ENCODE measurements at regions not wholly inside any gene's neighbourhood (a gene's known extent, or its start where the extent isn't known, plus 50 kb on each side); places are given as distances from the start of the nearest gene placed in this dataset.
A peak's percentile ranks its signal among the peaks of the same experiment; 100 is the strongest.

GRCh38 chr17:14940108-14940937, 324.8 kb downstream of the PMP22 start:
- no peak for DNase-seq

GRCh38 chr17:14935845-14936485, 329.2 kb downstream of the PMP22 start:
- DNase-seq, result no peak

- no peak for DNase-seq
These were observed 329.8 kb downstream of the PMP22 start for GRCh38 chr17:14935139-14935841.

GRCh38 chr17:14933676-14934075, 331.4 kb downstream of the PMP22 start:
- no peak for DNase-seq

GRCh38 chr17:14926526-14927122, 338.5 kb downstream of the PMP22 start:
- peak; percentile 24 to 29 for DNase-seq

GRCh38 chr17:14926073-14926472, 339.1 kb downstream of the PMP22 start:
- DNase-seq, result no peak

GRCh38 chr17:14925498-14925897, 339.6 kb downstream of the PMP22 start:
- no peak for DNase-seq

GRCh38 chr17:14923981-14924380, 341.1 kb downstream of the PMP22 start:
- no peak for DNase-seq

GRCh38 chr17:14922411-14922810, 342.7 kb downstream of the PMP22 start:
- no peak for DNase-seq

GRCh38 chr17:14921936-14922335, 343.2 kb downstream of the PMP22 start:
- no peak for DNase-seq

GRCh38 chr17:14919631-14920213, 345.4 kb downstream of the PMP22 start:
- no peak for DNase-seq

GRCh38 chr17:14919094-14919493, 346.0 kb downstream of the PMP22 start:
- DNase-seq, result no peak

GRCh38 chr17:14918540-14918939, 346.6 kb downstream of the PMP22 start:
- no peak for DNase-seq

GRCh38 chr17:14910916-14911315, 354.2 kb downstream of the PMP22 start:
- no peak for DNase-seq

GRCh38 chr17:14904386-14904785, 360.7 kb downstream of the PMP22 start:
- DNase-seq, result no peak

- DNase-seq, result no peak
These were observed 361.3 kb downstream of the PMP22 start for GRCh38 chr17:14903854-14904253.

GRCh38 chr17:14902803-14903202, 362.3 kb downstream of the PMP22 start:
- DNase-seq, result no peak

- DNase-seq, result no peak
These were observed 362.8 kb downstream of the PMP22 start for GRCh38 chr17:14902297-14902696.

- DNase-seq, result no peak
These were observed 363.8 kb downstream of the PMP22 start for GRCh38 chr17:14901376-14901775.

- no peak for DNase-seq
These were observed 378.9 kb downstream of the PMP22 start for GRCh38 chr17:14886200-14886739.

GRCh38 chr17:14882131-14882530, 383.0 kb downstream of the PMP22 start:
- DNase-seq, result no peak

GRCh38 chr17:14875557-14876412, 389.3 kb downstream of the PMP22 start:
- no peak for DNase-seq

Measured in stimulated activated CD4-positive, alpha-beta T cell treated with anti-CD3 and anti-CD28 coated beads, Interleukin-4, amount 100 ng/mL, for 4 hours (primary cell).